ENCODE measurements at regions not wholly inside any gene's neighbourhood (a gene's known extent, or its start where the extent isn't known, plus 50 kb on each side); places are given as distances from the start of the nearest gene placed in this dataset.

DNA sequence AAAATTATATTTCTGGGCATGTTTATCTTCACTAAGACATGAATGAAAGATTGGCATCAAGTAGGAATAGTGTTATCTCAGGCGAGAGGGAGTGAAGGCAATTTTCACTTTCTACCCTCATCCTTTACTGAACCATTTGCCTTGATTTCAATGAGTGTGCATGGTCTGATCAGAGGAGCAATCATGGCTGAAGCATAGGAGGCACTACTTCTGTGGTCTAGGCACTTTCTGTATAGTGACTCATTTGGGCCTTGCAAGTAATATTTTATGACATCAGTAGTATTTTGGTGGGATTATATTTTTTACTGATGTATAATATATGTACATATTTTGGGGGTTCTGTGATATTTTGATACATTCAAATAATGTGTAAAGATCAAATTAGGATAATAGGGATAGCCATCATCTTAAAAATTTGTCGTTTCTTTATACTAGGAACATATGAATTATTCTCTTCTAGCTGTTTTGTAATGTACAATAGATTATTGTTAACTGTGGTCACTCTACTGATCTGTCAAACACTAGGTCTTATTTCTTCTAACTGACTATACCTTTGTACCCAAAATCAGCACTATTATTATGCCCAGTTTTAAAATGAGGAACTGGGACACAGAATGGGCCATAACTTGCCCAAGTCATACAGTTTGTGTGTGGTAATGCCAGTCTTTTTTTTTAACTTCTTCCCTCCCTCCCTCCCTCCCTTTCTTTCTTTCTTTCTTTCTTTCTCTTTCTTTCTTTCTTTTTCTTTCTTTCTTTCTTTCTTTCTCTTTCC is 101.9 kb downstream of the RAB11FIP2 start:
- TF ChIP-seq, protein P1, sequence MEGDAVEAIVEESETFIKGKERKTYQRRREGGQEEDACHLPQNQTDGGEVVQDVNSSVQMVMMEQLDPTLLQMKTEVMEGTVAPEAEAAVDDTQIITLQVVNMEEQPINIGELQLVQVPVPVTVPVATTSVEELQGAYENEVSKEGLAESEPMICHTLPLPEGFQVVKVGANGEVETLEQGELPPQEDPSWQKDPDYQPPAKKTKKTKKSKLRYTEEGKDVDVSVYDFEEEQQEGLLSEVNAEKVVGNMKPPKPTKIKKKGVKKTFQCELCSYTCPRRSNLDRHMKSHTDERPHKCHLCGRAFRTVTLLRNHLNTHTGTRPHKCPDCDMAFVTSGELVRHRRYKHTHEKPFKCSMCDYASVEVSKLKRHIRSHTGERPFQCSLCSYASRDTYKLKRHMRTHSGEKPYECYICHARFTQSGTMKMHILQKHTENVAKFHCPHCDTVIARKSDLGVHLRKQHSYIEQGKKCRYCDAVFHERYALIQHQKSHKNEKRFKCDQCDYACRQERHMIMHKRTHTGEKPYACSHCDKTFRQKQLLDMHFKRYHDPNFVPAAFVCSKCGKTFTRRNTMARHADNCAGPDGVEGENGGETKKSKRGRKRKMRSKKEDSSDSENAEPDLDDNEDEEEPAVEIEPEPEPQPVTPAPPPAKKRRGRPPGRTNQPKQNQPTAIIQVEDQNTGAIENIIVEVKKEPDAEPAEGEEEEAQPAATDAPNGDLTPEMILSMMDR (IDR thresholded peaks at IDR 0.05), result no peak
- no peak for TF ChIP-seq POLR2A (IDR thresholded peaks at IDR 0.05)
